ENCODE measurements at regions not wholly inside any gene's neighbourhood (a gene's known extent, or its start where the extent isn't known, plus 50 kb on each side); places are given as distances from the start of the nearest gene placed in this dataset.

DNA sequence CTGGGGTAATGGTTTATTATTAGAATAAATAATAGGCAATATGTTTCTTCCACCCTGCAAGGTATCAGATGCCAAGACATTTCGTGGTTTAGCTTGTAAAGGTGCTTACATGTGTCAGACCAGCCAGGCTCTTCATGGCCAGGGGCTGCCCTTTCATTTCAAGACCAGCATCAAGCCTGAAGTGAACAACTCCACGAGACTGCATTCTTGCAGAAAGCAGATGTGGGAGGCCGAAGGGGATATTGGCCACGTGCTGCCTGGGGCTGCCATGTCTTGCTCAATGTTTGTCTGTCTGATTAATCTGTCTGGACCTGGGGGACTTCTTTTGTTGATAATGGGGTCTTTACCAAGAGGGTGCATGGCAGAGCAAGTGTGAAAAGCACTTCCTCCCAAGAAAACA, 294.2 kb upstream of the RBFOX1 start:
- H3K9me3 ChIP-seq (ENCODE audit: control insufficient read depth, insufficient read depth, low read length), result peaks cover 9% of the 10 kb centered on the region
- no peak overlapping the region for H2BK20ac ChIP-seq (ENCODE audit: low read depth, low read length)
- no peak overlapping the region for H3K9ac ChIP-seq (ENCODE audit: low read depth, low read length)
- H3K36me3 ChIP-seq (ENCODE audit: control insufficient read depth, insufficient read depth, low read length), result no peaks in the 10 kb centered on the region
- no peak overlapping the region for H3K4me2 ChIP-seq (ENCODE audit: low read depth, low read length)
- no peak overlapping the region for H2BK120ac ChIP-seq (ENCODE audit: low read depth, low read length)
- no peak overlapping the region for H2BK5ac ChIP-seq (ENCODE audit: low read depth, low read length, poor library complexity, severe bottlenecking)
- H3K27ac ChIP-seq (ENCODE audit: insufficient read depth, low read length), result no peak overlapping the region
- no peak overlapping the region for H3K4ac ChIP-seq (ENCODE audit: low read depth, low read length)
- no peak overlapping the region for H3K4me3 ChIP-seq (ENCODE audit: insufficient read depth, low read depth, low read length)
- no peak overlapping the region for H2BK15ac ChIP-seq (ENCODE audit: low read depth, low read length)
- H3K18ac ChIP-seq (ENCODE audit: low read depth, low read length), result no peak overlapping the region
- H2AK9ac ChIP-seq (replicated peaks; ENCODE audit: low read depth, low read length, poor library complexity), result no peak overlapping the region
- H3K14ac ChIP-seq (replicated peaks; ENCODE audit: low read depth, low read length), result no peak overlapping the region
- POLR2A ChIA-PET (ENCODE audit: unreplicated experiment), result no interaction called here
- H3K56ac ChIP-seq (ENCODE audit: extremely low read depth, insufficient read depth, low read length), result no peak overlapping the region
- no peak for ATAC-seq (ENCODE audit: low read depth)
- whole genome bisulfite sequencing, 2 experiments (ENCODE audit: extremely low coverage in 2 of 2, insufficient read length in 1 of 2), result no CpG with 5 or more reads among the region's 4 CpGs
- no peak overlapping the region for H4K8ac ChIP-seq (ENCODE audit: low read depth in 2 of 2, low read length in 2 of 2)
- TF ChIP-seq MAZ (IDR thresholded peaks at IDR 0.05; ENCODE audit: borderline replicate concordance, low read depth, low read length) (no peak), NFE2L2 (IDR thresholded peaks at IDR 0.05; ENCODE audit: low read depth, low read length) (no peak), BHLHE40 (IDR thresholded peaks at IDR 0.05; ENCODE audit: low read depth, low read length) (no peak), RCOR1 (IDR thresholded peaks at IDR 0.05; ENCODE audit: insufficient replicate concordance, low read length) (no peak), CHD1 (IDR thresholded peaks at IDR 0.05; ENCODE audit: low read depth, low read length) (no peak), SMC3 (IDR thresholded peaks at IDR 0.05; ENCODE audit: low read depth, low read length) (no peak), CEBPB (IDR thresholded peaks at IDR 0.05; ENCODE audit: low read depth, low read length) (no peak), MAFK (IDR thresholded peaks at IDR 0.05; ENCODE audit: low read depth, low read length) (no peak)
- TF ChIP-seq, protein P1, sequence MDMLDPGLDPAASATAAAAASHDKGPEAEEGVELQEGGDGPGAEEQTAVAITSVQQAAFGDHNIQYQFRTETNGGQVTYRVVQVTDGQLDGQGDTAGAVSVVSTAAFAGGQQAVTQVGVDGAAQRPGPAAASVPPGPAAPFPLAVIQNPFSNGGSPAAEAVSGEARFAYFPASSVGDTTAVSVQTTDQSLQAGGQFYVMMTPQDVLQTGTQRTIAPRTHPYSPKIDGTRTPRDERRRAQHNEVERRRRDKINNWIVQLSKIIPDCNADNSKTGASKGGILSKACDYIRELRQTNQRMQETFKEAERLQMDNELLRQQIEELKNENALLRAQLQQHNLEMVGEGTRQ (IDR thresholded peaks at IDR 0.05; ENCODE audit: low read depth, low read length), result no peak
- TF ChIP-seq, protein P2, sequence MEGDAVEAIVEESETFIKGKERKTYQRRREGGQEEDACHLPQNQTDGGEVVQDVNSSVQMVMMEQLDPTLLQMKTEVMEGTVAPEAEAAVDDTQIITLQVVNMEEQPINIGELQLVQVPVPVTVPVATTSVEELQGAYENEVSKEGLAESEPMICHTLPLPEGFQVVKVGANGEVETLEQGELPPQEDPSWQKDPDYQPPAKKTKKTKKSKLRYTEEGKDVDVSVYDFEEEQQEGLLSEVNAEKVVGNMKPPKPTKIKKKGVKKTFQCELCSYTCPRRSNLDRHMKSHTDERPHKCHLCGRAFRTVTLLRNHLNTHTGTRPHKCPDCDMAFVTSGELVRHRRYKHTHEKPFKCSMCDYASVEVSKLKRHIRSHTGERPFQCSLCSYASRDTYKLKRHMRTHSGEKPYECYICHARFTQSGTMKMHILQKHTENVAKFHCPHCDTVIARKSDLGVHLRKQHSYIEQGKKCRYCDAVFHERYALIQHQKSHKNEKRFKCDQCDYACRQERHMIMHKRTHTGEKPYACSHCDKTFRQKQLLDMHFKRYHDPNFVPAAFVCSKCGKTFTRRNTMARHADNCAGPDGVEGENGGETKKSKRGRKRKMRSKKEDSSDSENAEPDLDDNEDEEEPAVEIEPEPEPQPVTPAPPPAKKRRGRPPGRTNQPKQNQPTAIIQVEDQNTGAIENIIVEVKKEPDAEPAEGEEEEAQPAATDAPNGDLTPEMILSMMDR (conservative IDR thresholded peaks at IDR 0.05; ENCODE audit: low read depth, low read length), result no peak
- DNase-seq, result no peak
- no peak overlapping the region for H2AK5ac ChIP-seq (ENCODE audit: low read depth, low read length)
- in situ Hi-C loops (cut with MboI; ENCODE audit: low sequenced_read_pairs) (no loop called here), dilution Hi-C loops (cut with HindIII; ENCODE audit: low sequenced_read_pairs, unreplicated experiment) (no loop called here), intact Hi-C loops (cut with micrococcal nuclease) (no loop called here)
- H2AFZ ChIP-seq (replicated peaks; ENCODE audit: low read length, poor library complexity), result no peak overlapping the region
- no peaks in the 10 kb centered on the region for H3K4me1 ChIP-seq (ENCODE audit: control insufficient read depth, insufficient read depth, low read length)
- no peaks in the 10 kb centered on the region for H3K27me3 ChIP-seq (ENCODE audit: control insufficient read depth, insufficient read depth, low read length)
- H3K9me1 ChIP-seq (ENCODE audit: insufficient read depth, low read length), result no peaks in the 10 kb centered on the region
- CTCF ChIA-PET, result no interaction called here
- H4K91ac ChIP-seq (ENCODE audit: insufficient read depth, low read depth, low read length), result no peak overlapping the region
- H3K79me1 ChIP-seq (ENCODE audit: low read depth in 1 of 2, low read length in 2 of 2), result no peaks in the 10 kb centered on the region
- no peaks in the 10 kb centered on the region for H4K20me1 ChIP-seq (ENCODE audit: insufficient read depth, low read length)
- no peak overlapping the region for H4K5ac ChIP-seq (ENCODE audit: low read depth, low read length)
- no TSS peak for BruUV-seq (replicated peaks)
- H3K23ac ChIP-seq (ENCODE audit: low read depth, low read length), result no peak overlapping the region
